ENCODE measurements at regions not wholly inside any gene's neighbourhood (a gene's known extent, or its start where the extent isn't known, plus 50 kb on each side); places are given as distances from the start of the nearest gene placed in this dataset.
A peak's percentile ranks its signal among the peaks of the same experiment; 100 is the strongest.

DNA sequence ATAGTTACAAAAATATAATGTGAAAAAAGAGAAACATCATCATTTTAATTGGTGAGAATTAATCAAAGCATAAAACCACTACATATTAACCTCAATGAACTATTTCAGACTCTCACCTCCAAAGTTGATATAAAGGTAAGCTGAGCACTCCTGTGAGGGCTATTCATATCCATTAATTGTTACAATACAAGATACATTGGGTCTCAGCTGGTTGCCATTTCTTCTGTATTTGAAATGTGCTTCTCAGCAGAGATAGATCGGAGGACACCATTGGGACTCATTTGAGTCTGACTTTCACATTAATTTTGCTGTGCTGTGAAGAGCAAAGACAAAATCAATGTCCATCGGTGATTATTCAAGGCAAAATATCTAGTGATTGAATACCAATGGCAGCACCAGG lies 459.5 kb upstream of the GOT2 start:
- no peak for DNase-seq (ENCODE audit: low read depth)

DNA sequence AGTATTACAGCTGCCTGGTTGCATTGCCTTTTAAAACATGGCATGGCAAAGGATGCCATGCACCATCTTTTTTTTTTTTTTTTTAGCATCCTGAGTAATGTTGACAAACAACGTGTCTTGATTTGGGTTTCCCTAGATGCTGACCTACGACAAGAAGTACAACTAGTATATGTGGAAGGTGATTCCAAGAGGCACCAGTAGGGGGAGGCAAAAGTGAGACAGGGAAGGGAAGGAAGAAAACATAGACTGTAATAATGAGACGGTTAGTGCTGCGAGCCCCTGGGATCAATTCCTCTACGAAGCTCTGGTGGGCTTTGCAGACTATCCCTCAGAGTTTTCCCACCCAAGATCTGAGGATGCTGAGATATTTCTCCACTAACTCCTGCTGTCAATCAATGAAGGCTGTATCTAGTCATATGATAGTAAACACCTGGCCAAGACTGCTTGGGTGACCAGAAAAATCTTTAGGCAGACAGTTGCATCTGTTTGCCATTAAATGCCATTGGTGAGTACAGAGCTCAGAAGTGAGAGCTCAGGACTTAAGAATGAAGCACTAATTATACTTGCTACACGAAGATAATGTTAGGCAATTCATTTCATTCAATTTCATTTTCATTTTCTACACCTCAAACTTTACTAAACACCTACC lies 458.6 kb upstream of the GOT2 start:
- no peak overlapping the region for H3K4me3 ChIP-seq (ENCODE audit: low read length)
- TF ChIP-seq, protein P1, sequence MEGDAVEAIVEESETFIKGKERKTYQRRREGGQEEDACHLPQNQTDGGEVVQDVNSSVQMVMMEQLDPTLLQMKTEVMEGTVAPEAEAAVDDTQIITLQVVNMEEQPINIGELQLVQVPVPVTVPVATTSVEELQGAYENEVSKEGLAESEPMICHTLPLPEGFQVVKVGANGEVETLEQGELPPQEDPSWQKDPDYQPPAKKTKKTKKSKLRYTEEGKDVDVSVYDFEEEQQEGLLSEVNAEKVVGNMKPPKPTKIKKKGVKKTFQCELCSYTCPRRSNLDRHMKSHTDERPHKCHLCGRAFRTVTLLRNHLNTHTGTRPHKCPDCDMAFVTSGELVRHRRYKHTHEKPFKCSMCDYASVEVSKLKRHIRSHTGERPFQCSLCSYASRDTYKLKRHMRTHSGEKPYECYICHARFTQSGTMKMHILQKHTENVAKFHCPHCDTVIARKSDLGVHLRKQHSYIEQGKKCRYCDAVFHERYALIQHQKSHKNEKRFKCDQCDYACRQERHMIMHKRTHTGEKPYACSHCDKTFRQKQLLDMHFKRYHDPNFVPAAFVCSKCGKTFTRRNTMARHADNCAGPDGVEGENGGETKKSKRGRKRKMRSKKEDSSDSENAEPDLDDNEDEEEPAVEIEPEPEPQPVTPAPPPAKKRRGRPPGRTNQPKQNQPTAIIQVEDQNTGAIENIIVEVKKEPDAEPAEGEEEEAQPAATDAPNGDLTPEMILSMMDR (conservative IDR thresholded peaks at IDR 0.05; ENCODE audit: low read depth, low read length): peak; percentile 67
- no peak for DNase-seq (ENCODE audit: low read depth)

More for the DNA sequence above, 459.5 kb upstream of the GOT2 start:
- no peak overlapping the region for H3K4me3 ChIP-seq (ENCODE audit: low read length)
- TF ChIP-seq, protein P1 (conservative IDR thresholded peaks at IDR 0.05; ENCODE audit: low read depth, low read length): no peak

DNA sequence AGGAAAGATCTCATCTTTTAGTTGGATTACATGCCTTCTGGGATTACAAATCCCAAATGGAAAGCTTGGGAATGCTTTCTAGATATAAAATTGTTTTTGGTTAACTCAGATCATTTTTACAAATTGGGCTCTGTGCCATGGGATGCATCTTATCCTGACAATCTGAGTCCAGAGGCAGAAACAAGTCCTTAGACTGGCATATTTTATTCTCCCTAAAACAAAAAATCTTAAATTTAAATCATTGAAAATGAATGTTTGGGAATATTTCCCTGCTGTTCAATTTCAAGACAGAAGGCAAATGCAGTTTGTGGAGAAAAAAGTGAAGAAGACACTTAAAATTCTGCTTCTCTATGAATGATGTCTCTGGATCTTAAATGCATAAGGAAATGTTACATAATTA lies 456.6 kb upstream of the GOT2 start:
- no peak overlapping the region for H3K4me3 ChIP-seq (ENCODE audit: low read length)
- no peak for DNase-seq (ENCODE audit: low read depth)
- TF ChIP-seq, protein P1 (conservative IDR thresholded peaks at IDR 0.05; ENCODE audit: low read depth, low read length): no peak

DNA sequence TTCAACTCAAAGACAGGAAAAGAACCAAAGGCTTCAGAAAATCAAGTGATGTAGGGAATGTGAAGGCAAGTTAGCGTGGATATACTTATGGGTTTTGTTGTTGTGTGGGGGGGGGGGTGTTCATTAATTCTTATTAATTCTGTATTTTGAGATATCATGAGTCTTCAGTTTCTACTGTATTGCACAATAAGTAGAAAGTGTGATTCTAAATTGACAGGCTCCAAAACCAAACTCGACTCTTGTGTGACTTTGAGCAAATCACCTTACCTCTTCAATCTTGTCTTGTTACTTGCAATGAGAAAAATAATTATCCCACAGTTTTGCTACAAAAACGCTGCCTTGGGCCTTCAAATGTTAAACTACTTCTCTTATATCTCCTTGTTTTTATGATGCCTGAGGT lies 453.9 kb upstream of the GOT2 start:
- no peak for DNase-seq (ENCODE audit: low read depth)

DNA sequence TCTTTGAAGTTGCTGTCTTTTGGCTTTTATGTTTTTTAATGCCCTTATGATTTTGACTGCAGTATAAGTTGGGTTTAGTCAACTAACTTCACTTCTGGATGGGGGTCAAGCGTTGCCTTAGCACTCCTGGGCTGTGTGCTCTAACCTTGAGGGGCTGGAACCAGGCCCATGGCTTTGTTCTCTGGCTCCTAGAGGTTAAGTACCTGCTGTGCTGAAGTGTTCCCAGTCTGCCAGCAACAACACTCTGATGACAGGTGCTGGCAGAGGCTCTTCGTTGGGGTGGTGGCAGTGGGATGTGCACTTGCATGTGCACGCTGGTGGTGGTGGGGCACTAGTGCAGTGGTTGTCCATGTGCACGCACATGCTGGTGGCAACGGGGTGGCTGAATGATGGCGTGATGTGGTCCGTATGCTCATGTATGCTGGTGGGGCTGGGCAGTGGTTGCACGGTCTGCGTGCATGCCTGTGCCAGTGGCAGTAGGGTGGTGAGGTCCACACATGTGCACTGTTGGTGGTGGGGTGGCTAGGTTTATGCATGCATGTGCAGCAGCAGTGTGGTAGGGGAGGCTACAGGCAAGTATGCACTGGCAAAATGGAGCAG lies 447.8 kb upstream of the GOT2 start:
- DNase-seq (ENCODE audit: low read depth): no peak
- no peak overlapping the region for H3K4me3 ChIP-seq (ENCODE audit: low read length)
- TF ChIP-seq, protein P1 (conservative IDR thresholded peaks at IDR 0.05; ENCODE audit: low read depth, low read length): no peak

More for the DNA sequence above, 453.9 kb upstream of the GOT2 start:
- TF ChIP-seq, protein P1 (conservative IDR thresholded peaks at IDR 0.05; ENCODE audit: low read depth, low read length): no peak
- no peak overlapping the region for H3K4me3 ChIP-seq (ENCODE audit: low read length)

DNA sequence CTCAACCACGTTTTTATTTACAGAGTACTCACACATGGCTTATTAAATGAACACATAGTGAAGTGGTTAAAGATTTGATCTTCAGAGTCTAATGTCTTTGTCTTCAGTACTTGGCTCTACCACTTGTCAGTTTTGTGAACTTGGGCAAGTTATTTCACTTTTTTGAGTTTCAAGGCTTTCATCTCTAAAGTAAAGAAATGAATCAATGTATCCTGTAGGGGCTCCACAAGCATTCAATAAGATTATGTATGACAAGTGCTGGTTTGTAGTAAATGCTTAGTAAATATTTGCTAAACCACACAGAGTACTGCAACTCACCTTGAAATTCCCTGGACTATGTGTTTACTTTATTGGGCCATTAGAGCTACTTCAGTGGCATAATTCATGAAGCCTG lies 446.0 kb upstream of the GOT2 start:
- TF ChIP-seq, protein P1 (conservative IDR thresholded peaks at IDR 0.05; ENCODE audit: low read depth, low read length): no peak
- DNase-seq (ENCODE audit: low read depth): no peak
- H3K4me3 ChIP-seq (ENCODE audit: low read length): no peak overlapping the region

DNA sequence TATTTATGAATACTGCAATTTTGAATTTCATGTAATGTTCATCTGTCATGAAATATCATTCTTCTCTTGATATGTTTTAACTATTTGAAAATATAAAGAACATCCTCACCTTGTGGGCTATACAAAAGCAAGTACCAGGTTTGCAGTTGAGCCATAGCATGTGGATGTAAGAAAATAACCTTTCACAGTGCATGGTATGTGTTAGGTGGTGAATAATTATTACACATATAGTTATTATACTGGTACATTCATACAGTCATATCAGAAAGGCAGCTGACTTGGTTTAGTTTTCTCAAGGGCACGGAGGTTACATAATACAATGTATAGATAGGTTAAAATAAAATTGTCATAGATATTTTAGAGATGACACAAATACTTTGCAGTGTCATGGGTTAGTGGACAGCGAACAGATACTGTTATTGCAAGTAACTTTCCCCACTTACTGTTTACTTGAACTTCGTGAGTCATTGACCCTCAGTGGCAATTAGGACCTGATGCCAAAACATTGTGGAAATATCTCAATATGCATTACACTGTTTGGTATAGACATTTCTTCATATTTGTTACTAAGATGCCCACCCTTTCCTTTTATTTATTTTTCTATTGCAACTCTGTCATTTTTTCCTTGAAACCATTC lies 445.4 kb upstream of the GOT2 start:
- DNase-seq (ENCODE audit: low read depth): no peak
- TF ChIP-seq, protein P1 (conservative IDR thresholded peaks at IDR 0.05; ENCODE audit: low read depth, low read length): no peak
- H3K4me3 ChIP-seq (ENCODE audit: low read length): no peak overlapping the region
